Activated CD8-positive, alpha-beta memory T cell treated with anti-CD3 and anti-CD28 coated beads, Interleukin-2, amount 50 U/mL, for 24 hours (primary cell): ENCODE measurements at regions not wholly inside any gene's neighbourhood (a gene's known extent, or its start where the extent isn't known, plus 50 kb on each side); places are given as distances from the start of the nearest gene placed in this dataset.

Experiments
- DNase-seq: peaks from one replicate; pipeline ENCODE4 v3.0.0-alpha.2; 2020; ENCODE audit errors: extremely low read depth

DNA sequence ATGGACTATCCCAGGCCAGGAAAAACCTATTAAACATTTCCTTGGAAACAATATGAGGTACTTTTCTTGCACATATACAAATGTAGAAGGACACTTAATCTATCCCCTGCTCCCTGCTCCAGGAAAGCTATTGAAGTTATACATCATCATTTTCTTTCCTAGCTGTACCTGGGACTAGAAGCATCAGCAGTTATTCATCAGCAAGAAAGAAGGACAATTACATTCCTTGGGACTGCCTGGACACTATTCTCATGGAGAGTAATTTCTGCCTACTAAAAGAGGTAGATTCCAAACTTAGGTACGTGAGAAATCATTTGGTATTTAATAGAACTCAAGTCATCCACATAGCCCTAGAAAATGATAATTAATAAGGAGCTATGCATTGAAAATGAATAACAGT is 51.0 kb upstream of the PICALM start:
- no peak for DNase-seq

DNA sequence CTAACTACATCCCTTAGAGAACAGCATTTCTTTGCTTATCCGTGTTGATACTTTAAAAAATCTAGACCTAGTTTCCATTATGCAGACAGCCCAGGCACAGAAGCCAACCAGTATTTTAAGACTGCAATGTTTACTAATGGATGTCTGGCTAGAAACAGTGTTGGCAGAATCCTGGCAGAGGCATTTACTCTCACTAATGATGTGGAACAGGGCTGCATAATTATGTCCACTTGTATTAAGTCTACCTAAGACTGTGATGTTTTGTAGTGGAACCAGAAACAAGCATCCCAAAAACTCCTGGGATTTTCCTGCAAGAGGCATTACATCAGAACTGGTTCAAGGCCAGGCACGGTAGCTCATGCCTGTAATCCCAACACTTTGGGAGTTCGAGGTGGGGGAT is 50.2 kb upstream of the PICALM start:
- DNase-seq: no peak
